NCI-H345 (cell line): ENCODE measurements at regions not wholly inside any gene's neighbourhood (a gene's known extent, or its start where the extent isn't known, plus 50 kb on each side); places are given as distances from the start of the nearest gene placed in this dataset.
"Not testable (repeated sequence)": the region's sequence is repeated elsewhere in the genome, so short reads cannot be mapped to it uniquely, and the experiment has no call there.

Experiments
- DNase-seq: peaks from one replicate; lab custom pipeline; 2025; lab: John Stamatoyannopoulos, UW

DNA sequence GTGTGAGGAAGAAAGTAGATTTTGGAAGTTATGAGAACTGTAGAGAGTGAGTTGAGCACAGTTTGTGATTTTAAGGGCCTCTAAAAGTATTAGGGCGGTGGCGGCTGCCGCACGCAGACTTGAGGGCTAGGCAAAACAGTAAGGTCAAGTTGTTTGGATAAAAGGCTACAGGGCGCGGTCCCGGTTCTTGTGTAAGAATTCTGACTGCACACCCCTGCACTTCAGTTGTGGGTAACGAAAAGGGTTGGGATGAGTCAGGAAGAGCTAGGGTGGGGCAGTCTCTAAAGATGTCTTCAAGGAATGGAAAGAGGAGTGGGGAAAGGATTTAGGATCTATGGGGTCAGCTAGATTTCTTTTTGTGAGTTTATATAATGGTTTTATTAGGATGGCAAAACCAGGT is 218.1 kb upstream of the ACO1 start:
- not testable (repeated sequence) for DNase-seq

DNA sequence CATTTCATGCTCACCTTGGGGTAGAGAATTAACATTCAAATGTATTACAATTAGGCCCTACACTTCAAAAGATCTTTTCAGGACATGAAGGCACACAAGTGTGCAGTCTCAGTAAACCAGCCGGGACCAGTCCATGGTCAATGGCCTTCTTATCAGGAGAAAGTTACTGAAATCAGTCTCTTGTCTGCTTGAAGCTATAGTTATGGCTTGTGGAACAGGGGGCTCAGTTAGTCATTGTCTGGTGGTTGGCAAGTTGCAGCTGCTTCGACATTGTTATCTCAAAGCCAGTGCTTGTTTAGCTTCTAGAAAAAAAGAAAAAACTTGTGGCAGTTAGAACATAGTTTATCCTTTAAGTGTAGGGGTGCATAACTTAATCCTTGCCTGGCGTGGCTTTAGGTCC is 213.1 kb upstream of the ACO1 start:
- DNase-seq, result no peak

DNA sequence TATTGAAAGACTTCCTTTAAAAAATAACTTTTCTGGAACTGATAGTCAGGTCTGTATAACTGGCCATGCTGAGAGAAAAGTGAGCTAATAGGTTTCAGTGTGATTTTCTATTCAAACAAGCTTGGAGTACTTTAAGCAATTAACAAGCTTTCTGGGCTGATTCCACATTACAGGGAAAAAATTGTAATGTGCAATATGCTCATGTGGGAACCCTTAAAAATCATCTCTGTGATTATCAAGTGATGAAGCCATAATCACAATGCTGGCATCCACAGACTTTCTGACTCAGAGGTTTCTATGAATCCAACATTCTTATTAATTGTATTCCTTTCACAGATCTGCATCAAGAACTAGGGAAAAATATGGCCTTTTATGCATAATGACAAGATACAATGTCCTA is 212.2 kb upstream of the ACO1 start:
- no peak for DNase-seq

DNA sequence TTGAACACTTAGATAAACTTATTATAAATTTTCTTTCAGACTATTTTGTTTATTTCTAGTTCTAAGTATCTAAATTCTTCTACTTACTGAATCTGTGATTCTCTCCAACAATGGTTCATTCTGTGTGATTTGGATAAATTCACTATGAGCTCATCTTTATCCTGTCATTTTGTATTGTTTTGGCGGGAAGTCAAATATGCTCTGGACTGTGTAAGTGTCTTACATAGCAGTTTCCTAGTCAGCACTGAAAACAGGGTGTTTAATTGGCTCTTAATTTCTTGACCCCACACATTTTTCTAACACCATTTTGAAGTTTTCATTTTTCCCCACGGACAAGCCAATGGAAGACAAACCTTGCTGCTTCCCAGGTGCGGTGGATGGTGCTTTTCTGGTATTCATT is 207.0 kb upstream of the ACO1 start:
- DNase-seq, result no peak

- DNase-seq, result peak; percentile 13
Observed at GRCh38 chr9:32180597-32180996, 203.8 kb upstream of the ACO1 start.

- DNase-seq, result no peak
Observed at GRCh38 chr9:32200241-32200640, 184.2 kb upstream of the ACO1 start.

DNA sequence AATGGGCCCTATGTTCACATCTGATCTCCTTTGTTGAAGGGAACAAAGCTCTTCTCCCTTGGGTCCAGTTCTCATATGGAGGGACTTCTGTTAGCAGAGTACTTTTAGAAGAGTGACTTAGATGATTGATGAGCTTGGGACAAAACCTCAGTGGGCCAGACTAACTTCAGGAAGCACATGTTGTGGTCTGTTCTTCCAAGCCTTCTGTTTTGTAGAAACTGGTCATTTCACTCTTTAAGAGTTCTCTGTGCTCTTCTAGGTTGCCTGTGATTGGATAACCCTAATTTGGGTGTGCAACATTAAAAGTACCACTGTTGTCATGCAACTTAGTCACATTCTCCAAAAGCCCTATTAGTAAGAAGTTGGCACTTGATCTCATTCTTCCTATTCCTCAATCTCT is 183.5 kb upstream of the ACO1 start:
- no peak for DNase-seq

GRCh38 chr9:32209164-32209563 is 175.3 kb upstream of the ACO1 start:
- not testable (repeated sequence) for DNase-seq

GRCh38 chr9:32218100-32218767 is 166.2 kb upstream of the ACO1 start:
- DNase-seq, result no peak

DNA sequence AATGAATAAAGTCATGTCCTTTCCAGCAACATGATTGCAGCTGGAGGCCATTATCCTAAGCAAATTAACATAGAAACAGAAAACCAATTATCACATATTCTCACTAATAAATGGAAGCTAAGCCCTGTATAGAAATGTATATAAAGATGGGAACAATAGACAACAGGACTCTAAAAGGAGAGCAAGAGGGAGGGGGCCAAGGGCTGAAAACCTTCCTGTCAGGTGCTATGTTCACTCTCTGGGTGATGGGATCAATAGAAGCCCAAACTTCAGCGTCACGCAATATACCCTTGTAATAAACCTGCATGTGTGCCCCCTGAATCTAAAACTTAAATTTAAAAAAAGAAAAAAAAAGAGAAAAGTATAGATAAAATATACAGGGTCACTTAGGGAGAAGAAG is 163.7 kb upstream of the ACO1 start:
- DNase-seq, result no peak

GRCh38 chr9:32234451-32234850 is 150.0 kb upstream of the ACO1 start:
- DNase-seq, result no peak

GRCh38 chr9:32247168-32247567 is 137.3 kb upstream of the ACO1 start:
- no peak for DNase-seq

DNA sequence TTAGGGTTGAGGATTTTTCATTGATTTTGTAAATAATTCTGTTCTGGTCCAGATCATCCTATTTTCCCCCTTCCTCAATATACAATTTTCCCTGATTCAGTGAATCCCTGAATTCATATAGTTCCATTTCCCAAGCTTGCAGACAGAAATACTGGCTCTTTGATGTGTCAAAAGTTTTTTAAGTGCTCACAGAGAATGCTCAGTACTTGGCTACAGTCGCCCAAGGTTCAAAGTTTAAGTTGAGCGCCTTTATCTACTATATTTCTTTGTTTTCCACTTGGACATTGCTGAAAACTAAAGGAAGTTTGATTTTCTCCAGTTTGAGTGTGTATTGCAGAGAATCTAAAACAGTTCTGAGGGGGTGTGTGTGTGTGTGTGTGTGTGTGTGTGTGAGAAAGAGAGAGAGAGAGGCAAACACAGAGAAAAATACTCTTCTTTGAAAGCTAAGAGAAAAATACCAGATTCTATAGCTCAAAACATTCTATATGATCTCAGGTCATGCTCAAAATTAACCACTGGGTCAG is 136.2 kb upstream of the ACO1 start:
- DNase-seq, result no peak

GRCh38 chr9:32251539-32251938 is 132.9 kb upstream of the ACO1 start:
- DNase-seq, result peak; percentile 74

GRCh38 chr9:32253731-32254130 is 130.7 kb upstream of the ACO1 start:
- DNase-seq, result no peak

GRCh38 chr9:32255026-32255425 is 129.4 kb upstream of the ACO1 start:
- no peak for DNase-seq

GRCh38 chr9:32258482-32258881 is 126.0 kb upstream of the ACO1 start:
- DNase-seq, result no peak

GRCh38 chr9:32260151-32260862 is 124.1 kb upstream of the ACO1 start:
- no peak for DNase-seq

DNA sequence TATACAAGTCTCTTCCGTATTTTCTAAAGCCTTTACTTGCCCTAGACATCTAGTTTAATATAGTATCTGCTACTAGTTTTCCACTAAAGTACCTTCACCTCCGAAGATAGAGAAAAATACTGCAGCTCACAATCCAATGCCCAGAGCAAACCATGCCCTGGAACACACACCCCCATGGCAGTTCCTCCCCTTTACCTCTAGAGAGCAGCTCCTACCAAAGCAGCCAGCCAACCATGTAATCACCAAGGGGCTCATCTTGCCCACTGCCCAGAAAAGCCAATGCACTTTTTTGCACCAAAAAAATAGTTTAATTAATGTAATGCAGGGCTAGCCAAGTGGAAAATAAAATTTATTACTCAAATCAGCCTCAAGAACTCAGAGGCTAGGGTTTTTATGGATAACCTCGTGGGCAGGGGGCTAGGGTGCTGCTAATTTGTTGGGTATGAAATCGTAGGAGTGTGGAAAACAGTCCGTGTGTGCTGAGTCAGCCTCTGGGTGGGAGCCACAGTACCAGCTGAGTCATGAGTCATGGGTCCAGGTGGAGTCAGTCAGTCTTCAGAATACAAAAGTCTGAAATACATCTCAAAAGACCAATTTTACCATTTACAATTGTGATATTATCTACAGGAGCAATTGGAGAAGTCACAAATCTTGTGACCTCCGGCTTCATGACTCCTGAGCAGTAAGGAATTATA is 120.1 kb upstream of the ACO1 start:
- no peak for DNase-seq

- no peak for DNase-seq
Observed at GRCh38 chr9:32265037-32265436, 119.4 kb upstream of the ACO1 start.

DNA sequence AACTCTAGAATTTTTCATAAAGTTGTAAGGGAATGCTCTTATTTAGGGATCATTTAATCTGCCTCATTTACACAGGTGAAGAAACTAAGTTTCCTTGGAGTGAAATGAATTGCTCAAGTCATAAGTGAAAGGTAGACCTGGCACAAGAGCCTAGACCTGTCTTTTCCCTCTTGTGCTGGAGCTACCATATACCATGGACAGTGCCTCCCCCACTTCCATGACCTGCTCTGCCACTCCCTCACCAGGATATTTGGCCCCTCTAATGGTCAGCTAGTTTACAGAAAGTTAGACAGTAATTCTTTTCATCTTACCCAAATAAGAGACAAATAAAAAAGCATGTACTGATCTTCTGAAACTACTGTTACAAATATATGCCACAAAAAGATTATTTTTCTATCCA is 105.5 kb upstream of the ACO1 start:
- no peak for DNase-seq

DNA sequence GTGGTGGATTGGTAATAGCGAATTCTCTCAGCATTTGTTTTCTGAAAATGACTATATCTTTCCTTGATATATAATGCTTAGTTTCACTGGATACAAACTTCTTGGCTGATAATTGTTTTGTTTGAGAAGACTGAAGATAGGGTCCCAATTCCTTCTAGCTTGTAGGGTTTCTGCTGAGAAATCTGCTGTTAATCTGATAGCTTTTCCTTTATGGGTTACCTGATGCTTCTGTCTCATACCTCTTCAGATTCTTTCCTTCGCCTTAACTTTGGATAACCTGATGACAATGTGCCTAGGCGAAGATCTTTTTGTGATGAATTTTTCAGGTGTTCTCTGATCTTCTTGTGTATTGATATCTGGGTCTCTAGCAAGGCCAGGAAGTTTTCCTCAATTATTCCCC is 94.7 kb upstream of the ACO1 start:
- DNase-seq, result no peak

GRCh38 chr9:32291370-32291769 is 93.1 kb upstream of the ACO1 start:
- DNase-seq, result no peak
